Activated naive CD4-positive, alpha-beta T cell treated with anti-CD3 and anti-CD28 coated beads for 36 hours (primary cell): ENCODE measurements at regions not wholly inside any gene's neighbourhood (a gene's known extent, or its start where the extent isn't known, plus 50 kb on each side); places are given as distances from the start of the nearest gene placed in this dataset.
A peak's percentile ranks its signal among the peaks of the same experiment; 100 is the strongest.
"Not testable (repeated sequence)": the region's sequence is repeated elsewhere in the genome, so short reads cannot be mapped to it uniquely, and the experiment has no call there.

ENCODE experiments used
- CTCF ChIA-PET: fragments of 350-600 bp; sonication (Branson Sonifier 250); formaldehyde crosslinking; loops from one replicate; lab custom pipeline; 2021; ENCODE audit warnings: antibody characterized with exemption; lab: Charles Lee
- DNase-seq: peaks from one replicate; pipeline ENCODE4 v3.0.0-alpha.2; 2020
- H3K27ac Mint-ChIP-seq: one replicate; pipeline ENCODE4 v1.8.0; 2021; ENCODE audit warnings: mild to moderate bottlenecking, mixed read lengths
- H3K27me3 Mint-ChIP-seq: one replicate; pipeline ENCODE4 v1.8.0; 2021; ENCODE audit warnings: low read depth, mixed read lengths
- H3K36me3 Mint-ChIP-seq: one replicate; pipeline ENCODE4 v1.8.0; 2021; ENCODE audit warnings: low read depth, mixed read lengths
- H3K4me1 Mint-ChIP-seq: one replicate; pipeline ENCODE4 v1.8.0; 2021; ENCODE audit warnings: low read depth, mixed read lengths
- H3K4me3 Mint-ChIP-seq: one replicate; pipeline ENCODE4 v1.8.0; 2021; ENCODE audit warnings: mild to moderate bottlenecking, moderate library complexity, mixed read lengths
- H3K9me3 Mint-ChIP-seq: one replicate; pipeline ENCODE4 v1.8.0; 2021; ENCODE audit warnings: mixed read lengths
- intact Hi-C: fragments of 100-400 bp; cut with micrococcal nuclease; formaldehyde crosslinking; loops from one replicate; pipeline ENCODE4 v1.15.1; 2023

DNA sequence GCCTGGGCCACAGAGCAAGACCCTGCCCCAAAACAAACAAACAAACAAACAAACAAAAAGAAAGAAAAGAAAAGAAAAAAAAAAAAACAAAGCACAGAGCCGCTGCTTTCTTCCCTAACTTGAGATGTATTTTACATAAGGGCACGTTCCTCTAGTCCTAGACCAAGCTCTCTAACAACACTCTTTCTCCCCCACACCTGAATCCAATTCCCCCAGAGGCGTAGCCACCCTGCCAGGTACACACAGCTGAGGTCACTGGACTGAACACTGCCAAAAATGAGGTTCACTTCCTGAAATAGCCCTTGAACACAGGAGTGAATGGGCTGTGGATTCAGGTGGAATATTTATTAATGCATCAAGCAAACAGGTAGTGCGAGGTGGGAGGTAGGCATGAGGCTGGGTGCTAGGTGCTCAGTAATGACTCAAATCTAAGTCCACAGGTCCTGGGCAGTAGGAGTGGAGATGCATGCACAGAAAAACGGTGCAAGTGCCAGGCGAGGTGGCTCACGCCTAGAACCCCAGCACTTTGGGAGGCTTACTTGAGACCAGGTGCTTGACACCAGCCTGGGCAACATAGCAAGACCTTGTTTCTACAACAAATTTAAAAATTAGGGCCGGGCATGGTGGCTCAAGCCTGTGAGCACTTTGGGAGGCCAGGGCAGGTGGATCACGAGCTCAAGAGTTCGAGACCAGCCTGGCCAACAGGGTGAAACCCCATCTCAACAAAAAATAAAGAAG lies 136.6 kb upstream of the C1QTNF3 start:
- H3K27me3 Mint-ChIP-seq, DNase-seq, H3K9me3 Mint-ChIP-seq, H3K4me3 Mint-ChIP-seq, H3K4me1 Mint-ChIP-seq, CTCF ChIA-PET, H3K27ac Mint-ChIP-seq, intact Hi-C loops: not testable (repeated sequence)
- peaks cover 14% of the 10 kb centered on the region for H3K36me3 Mint-ChIP-seq

- H3K27ac Mint-ChIP-seq, DNase-seq, intact Hi-C loops, H3K4me3 Mint-ChIP-seq, H3K9me3 Mint-ChIP-seq, CTCF ChIA-PET, H3K27me3 Mint-ChIP-seq, H3K4me1 Mint-ChIP-seq: not testable (repeated sequence)
- H3K36me3 Mint-ChIP-seq, result peaks cover 14% of the 10 kb centered on the region
Measured at GRCh38 chr5:34180225-34180624, 137.2 kb upstream of the C1QTNF3 start.

GRCh38 chr5:34180940-34181614 lies 138.1 kb upstream of the C1QTNF3 start:
- H3K4me3 Mint-ChIP-seq, H3K27ac Mint-ChIP-seq, H3K27me3 Mint-ChIP-seq, H3K4me1 Mint-ChIP-seq, H3K9me3 Mint-ChIP-seq, CTCF ChIA-PET, DNase-seq, intact Hi-C loops: not testable (repeated sequence)
- H3K36me3 Mint-ChIP-seq, result peaks cover 10% of the 10 kb centered on the region

DNA sequence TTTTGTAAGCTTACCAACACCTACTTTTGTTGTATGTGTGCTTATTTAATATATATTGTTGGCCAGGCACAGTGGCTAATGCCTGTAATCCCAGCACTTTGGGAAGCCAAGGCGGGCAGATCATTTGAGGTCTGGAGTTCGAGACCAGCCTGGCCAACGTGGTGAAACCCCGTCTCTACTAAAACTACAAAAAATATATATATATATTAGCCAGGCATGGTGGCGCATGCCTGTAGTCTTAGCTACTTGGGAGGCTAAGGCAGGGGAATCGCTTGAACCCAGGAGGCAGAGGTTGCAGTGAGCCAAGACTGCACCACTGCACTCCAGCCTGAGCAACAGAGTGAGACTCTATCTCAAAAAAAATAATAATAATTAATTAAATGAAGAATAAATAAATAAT lies 142.0 kb upstream of the C1QTNF3 start:
- H3K9me3 Mint-ChIP-seq, H3K27ac Mint-ChIP-seq, H3K4me1 Mint-ChIP-seq, intact Hi-C loops, H3K4me3 Mint-ChIP-seq, CTCF ChIA-PET, DNase-seq, H3K27me3 Mint-ChIP-seq: not testable (repeated sequence)
- H3K36me3 Mint-ChIP-seq, result peaks cover 14% of the 10 kb centered on the region

GRCh38 chr5:34185572-34185971 lies 142.6 kb upstream of the C1QTNF3 start:
- H3K36me3 Mint-ChIP-seq, result peaks cover 12% of the 10 kb centered on the region
- H3K27me3 Mint-ChIP-seq, H3K4me3 Mint-ChIP-seq, H3K4me1 Mint-ChIP-seq, CTCF ChIA-PET, H3K27ac Mint-ChIP-seq, DNase-seq, H3K9me3 Mint-ChIP-seq, intact Hi-C loops: not testable (repeated sequence)

GRCh38 chr5:34186108-34186507 lies 143.1 kb upstream of the C1QTNF3 start:
- H3K4me3 Mint-ChIP-seq, H3K27me3 Mint-ChIP-seq, H3K4me1 Mint-ChIP-seq, DNase-seq, H3K27ac Mint-ChIP-seq, H3K9me3 Mint-ChIP-seq, intact Hi-C loops, CTCF ChIA-PET: not testable (repeated sequence)
- peaks cover 13% of the 10 kb centered on the region for H3K36me3 Mint-ChIP-seq

DNA sequence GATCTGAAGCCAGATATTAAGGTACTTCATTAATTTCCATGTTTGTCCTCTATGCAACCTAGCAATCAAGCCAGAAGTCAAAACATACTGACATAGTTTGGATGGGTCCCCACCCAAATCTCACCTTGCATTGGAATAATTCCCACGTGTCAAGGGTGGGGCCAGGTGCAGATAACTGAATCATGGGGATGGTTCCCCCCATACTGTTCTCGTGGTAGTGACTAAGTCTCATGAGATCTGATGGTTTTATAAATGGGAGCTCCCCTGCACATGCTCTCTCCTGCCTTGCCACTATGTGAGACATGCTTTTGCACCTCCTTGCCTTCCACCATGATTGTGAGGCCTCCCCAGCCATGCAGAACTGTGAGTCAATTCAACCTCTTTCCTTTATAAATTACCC lies 143.9 kb upstream of the C1QTNF3 start:
- H3K27me3 Mint-ChIP-seq, intact Hi-C loops, H3K4me1 Mint-ChIP-seq, DNase-seq, H3K27ac Mint-ChIP-seq, CTCF ChIA-PET, H3K9me3 Mint-ChIP-seq, H3K4me3 Mint-ChIP-seq: not testable (repeated sequence)
- H3K36me3 Mint-ChIP-seq, result peaks cover 18% of the 10 kb centered on the region

DNA sequence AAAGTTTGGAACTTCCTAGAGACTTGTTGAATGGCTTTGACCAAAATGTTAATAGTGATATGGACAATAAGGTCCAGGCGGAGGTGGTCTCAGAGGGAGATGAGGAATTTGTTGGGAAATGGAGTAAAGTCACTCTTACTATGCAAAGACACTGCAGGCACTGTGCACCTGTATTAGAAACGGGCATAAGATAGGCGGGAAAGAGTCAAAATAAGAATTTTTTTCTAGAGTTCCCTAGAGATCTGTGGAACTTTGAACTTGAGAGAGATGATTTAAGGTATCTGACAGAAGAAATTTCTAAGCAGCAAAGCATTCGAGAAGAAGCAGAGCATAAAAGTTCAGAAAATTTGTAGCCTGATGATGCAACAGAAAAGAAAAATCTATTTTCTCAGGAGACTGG lies 144.4 kb upstream of the C1QTNF3 start:
- peaks cover 19% of the 10 kb centered on the region for H3K36me3 Mint-ChIP-seq
- H3K9me3 Mint-ChIP-seq, H3K27me3 Mint-ChIP-seq, DNase-seq, H3K27ac Mint-ChIP-seq, H3K4me3 Mint-ChIP-seq, CTCF ChIA-PET, H3K4me1 Mint-ChIP-seq, intact Hi-C loops: not testable (repeated sequence)

DNA sequence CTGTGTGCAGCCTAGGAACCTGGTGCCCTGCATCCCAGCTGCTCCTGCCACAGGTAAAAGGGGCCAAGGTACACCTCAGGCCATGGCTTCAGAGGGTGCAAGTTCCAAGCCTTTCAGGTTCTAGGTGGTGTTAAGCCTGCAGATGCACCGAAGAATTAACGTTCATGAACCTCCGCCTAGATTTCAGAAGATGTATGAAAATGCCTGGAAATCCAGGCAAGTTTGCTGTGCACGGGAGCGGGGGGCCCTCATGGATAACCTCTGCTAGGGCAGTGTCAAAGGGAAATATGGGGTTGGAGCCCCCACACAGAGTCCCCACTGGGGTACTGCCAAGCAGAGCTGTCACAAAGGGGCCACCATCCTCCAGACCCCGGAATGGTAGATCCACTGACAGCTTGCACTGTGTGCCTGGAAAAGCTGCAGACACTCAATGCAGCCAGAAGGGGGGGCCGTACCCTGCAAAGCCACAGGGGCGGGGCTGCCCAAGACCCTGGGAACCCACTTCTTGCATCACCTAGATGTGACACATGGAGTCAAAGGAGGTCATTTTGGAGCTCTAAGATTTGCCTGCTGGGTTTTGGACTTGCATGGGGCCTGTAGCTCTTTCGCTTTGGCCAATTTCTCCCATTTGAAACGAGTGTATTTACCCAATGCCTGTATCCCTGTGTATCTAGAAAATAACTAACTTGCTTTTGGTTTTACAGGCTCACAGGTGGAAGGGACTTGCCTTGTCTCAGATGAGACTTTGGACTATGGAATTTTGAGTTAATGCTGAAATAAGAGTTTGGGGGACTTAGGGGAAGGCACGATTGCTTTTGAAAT lies 145.2 kb upstream of the C1QTNF3 start:
- DNase-seq, result peak; percentile 66
- H3K27me3 Mint-ChIP-seq, H3K9me3 Mint-ChIP-seq, H3K4me1 Mint-ChIP-seq, intact Hi-C loops, H3K4me3 Mint-ChIP-seq, H3K27ac Mint-ChIP-seq: not testable (repeated sequence)
- CTCF ChIA-PET, result interaction anchor here (0.6 kb wide), 1 partner anchor 1008 kb away, joined by 3 read pairs; no protein-coding TSS in a partner anchor
- H3K36me3 Mint-ChIP-seq, result peaks cover 22% of the 10 kb centered on the region

GRCh38 chr5:34189246-34189645 lies 146.2 kb upstream of the C1QTNF3 start:
- H3K4me3 Mint-ChIP-seq, intact Hi-C loops, H3K9me3 Mint-ChIP-seq, H3K27ac Mint-ChIP-seq, CTCF ChIA-PET, H3K27me3 Mint-ChIP-seq, H3K4me1 Mint-ChIP-seq, DNase-seq: not testable (repeated sequence)
- peaks cover 22% of the 10 kb centered on the region for H3K36me3 Mint-ChIP-seq

DNA sequence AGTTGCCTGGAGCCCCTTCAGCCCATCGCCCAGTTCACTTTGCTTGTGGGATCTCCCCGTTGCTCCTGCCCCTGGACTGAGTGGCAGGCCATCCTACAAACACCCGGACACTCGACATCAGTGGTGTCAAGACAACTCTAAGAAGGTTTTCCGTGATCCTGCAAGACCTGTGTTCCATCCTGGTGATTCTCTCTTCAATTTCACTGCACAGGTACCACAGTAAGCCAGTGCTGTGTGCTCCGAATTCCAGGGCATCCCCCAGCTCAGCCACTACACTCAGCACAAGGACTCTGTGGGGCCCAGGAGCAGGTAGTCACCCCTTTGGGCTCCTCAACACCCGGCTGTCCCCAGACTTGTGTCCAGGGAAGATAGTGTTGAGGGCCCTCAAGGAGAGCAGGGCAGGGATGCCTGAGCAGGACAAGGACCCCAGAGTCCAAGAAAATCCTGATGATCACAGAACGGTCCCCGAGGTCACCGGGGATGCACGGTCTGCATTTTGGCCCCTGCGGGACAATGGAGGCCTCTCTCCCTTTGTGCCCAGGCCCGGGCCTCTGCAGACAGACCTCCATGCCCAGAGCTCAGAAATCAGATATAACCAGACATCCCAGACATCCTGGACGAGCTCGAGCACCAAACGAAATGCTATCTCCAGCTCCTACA lies 146.9 kb upstream of the C1QTNF3 start:
- intact Hi-C loops, CTCF ChIA-PET, H3K9me3 Mint-ChIP-seq, H3K4me3 Mint-ChIP-seq, H3K4me1 Mint-ChIP-seq, DNase-seq, H3K27ac Mint-ChIP-seq, H3K27me3 Mint-ChIP-seq: not testable (repeated sequence)
- peaks cover 22% of the 10 kb centered on the region for H3K36me3 Mint-ChIP-seq

DNA sequence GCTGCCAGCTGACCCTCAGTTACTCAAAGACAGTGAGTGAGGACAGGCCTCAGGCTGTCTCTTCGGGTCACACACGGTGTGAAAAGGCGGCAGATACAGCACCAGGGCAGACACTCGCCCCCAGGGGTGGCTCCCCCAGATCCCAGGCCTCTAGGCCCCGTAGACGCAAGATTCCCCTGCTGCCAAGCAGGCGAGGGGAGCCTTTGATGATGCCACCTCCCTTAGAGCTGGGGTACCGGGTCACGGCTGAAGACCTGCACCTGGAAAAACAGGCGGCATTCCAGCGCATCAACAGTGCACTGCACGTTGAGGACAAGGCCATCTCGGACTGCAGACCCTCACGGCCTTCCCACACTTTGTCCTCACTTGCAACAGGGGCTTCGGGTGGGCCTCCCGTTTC lies 147.5 kb upstream of the C1QTNF3 start:
- CTCF ChIA-PET, H3K27me3 Mint-ChIP-seq, H3K9me3 Mint-ChIP-seq, intact Hi-C loops, H3K4me3 Mint-ChIP-seq, H3K27ac Mint-ChIP-seq, DNase-seq, H3K4me1 Mint-ChIP-seq: not testable (repeated sequence)
- H3K36me3 Mint-ChIP-seq, result peaks cover 22% of the 10 kb centered on the region
